ENCODE measurements at regions not wholly inside any gene's neighbourhood (a gene's known extent, or its start where the extent isn't known, plus 50 kb on each side); places are given as distances from the start of the nearest gene placed in this dataset.

GRCh38 chr9:12604164-12604821, 88.9 kb upstream of the TYRP1 start:
- no peaks in the 10 kb centered on the region for H3K4me1 ChIP-seq (ENCODE audit: insufficient read depth, poor library complexity, severe bottlenecking)
- TF ChIP-seq CTCF (IDR thresholded peaks at IDR 0.05; ENCODE audit: poor library complexity, severe bottlenecking) = no peak
- H3K27me3 ChIP-seq (ENCODE audit: insufficient read depth, poor library complexity, severe bottlenecking) = no peaks in the 10 kb centered on the region
- no peaks in the 10 kb centered on the region for H3K36me3 ChIP-seq (ENCODE audit: low read depth)
- H3K27ac ChIP-seq (ENCODE audit: poor library complexity, severe bottlenecking) = no peak overlapping the region
- H3K9me3 ChIP-seq (ENCODE audit: severe bottlenecking) = no peaks in the 10 kb centered on the region
- no peak overlapping the region for H3K4me3 ChIP-seq (ENCODE audit: severe bottlenecking)
- ATAC-seq (ENCODE audit: low read depth) (peak; percentile 67; the same call in 2 of the 3 replicates), DNase-seq (ENCODE audit: low spot score) (no peak)

DNA sequence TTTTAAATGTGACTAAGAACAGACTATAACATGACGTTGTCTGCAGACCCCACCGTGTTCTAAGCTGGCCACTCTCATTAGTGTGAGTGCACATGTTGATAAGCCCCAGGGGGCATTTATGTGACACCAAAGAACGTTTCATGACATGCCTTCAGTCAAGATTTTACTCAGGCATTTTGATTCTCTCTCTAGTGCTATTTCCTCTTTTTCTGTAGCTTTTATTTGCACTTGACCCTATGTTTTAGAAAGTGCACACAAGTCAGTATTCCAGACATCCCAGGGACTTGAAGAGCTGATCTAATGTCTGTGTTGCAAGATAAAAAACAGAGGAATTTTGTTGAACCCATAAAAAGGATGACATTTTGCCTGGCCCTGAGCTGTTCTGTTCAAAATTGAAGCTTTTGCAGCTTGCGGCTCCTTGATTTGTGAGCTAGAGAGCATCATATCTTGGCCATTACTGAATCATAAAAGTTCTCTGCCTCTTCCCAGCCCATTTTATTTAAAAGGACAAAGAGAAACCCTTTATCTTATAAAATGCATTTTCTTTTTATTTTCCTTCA, 80.9 kb upstream of the TYRP1 start:
- ATAC-seq (ENCODE audit: low read depth) (no peak), DNase-seq (ENCODE audit: low spot score) (no peak)
- TF ChIP-seq CTCF (IDR thresholded peaks at IDR 0.05; ENCODE audit: poor library complexity, severe bottlenecking) = no peak
- Histone ChIP-seq H3K27me3 (ENCODE audit: insufficient read depth, poor library complexity, severe bottlenecking) (peaks cover 2% of the 10 kb centered on the region), H3K4me3 (ENCODE audit: severe bottlenecking) (no peak overlapping the region), H3K36me3 (ENCODE audit: low read depth) (no peaks in the 10 kb centered on the region), H3K27ac (ENCODE audit: poor library complexity, severe bottlenecking) (no peak overlapping the region), H3K4me1 (ENCODE audit: insufficient read depth, poor library complexity, severe bottlenecking) (no peaks in the 10 kb centered on the region), H3K9me3 (ENCODE audit: severe bottlenecking) (no peaks in the 10 kb centered on the region)

- no peak for TF ChIP-seq CTCF (IDR thresholded peaks at IDR 0.05; ENCODE audit: poor library complexity, severe bottlenecking)
- H3K27me3 ChIP-seq (ENCODE audit: insufficient read depth, poor library complexity, severe bottlenecking) = peaks cover 2% of the 10 kb centered on the region
- H3K36me3 ChIP-seq (ENCODE audit: low read depth) = no peaks in the 10 kb centered on the region
- no peaks in the 10 kb centered on the region for H3K4me1 ChIP-seq (ENCODE audit: insufficient read depth, poor library complexity, severe bottlenecking)
- H3K9me3 ChIP-seq (ENCODE audit: severe bottlenecking) = no peaks in the 10 kb centered on the region
- ATAC-seq (ENCODE audit: low read depth) = no peak
- H3K4me3 ChIP-seq (ENCODE audit: severe bottlenecking) = no peak overlapping the region
- DNase-seq (ENCODE audit: low spot score) = no peak
- H3K27ac ChIP-seq (ENCODE audit: poor library complexity, severe bottlenecking) = no peak overlapping the region
These were observed 80.1 kb upstream of the TYRP1 start for GRCh38 chr9:12613071-12613470.

- H3K27me3 ChIP-seq (ENCODE audit: insufficient read depth, poor library complexity, severe bottlenecking) = peaks cover 2% of the 10 kb centered on the region
- no peak overlapping the region for H3K27ac ChIP-seq (ENCODE audit: poor library complexity, severe bottlenecking)
- DNase-seq (ENCODE audit: low spot score) = no peak
- H3K9me3 ChIP-seq (ENCODE audit: severe bottlenecking) = no peaks in the 10 kb centered on the region
- TF ChIP-seq CTCF (IDR thresholded peaks at IDR 0.05; ENCODE audit: poor library complexity, severe bottlenecking) = no peak
- H3K36me3 ChIP-seq (ENCODE audit: low read depth) = no peaks in the 10 kb centered on the region
- no peak for ATAC-seq (ENCODE audit: low read depth)
- H3K4me3 ChIP-seq (ENCODE audit: severe bottlenecking) = no peak overlapping the region
- H3K4me1 ChIP-seq (ENCODE audit: insufficient read depth, poor library complexity, severe bottlenecking) = no peaks in the 10 kb centered on the region
These were observed 78.7 kb upstream of the TYRP1 start for GRCh38 chr9:12614488-12614887.

- Histone ChIP-seq H3K4me1 (ENCODE audit: insufficient read depth, poor library complexity, severe bottlenecking) (no peaks in the 10 kb centered on the region), H3K4me3 (ENCODE audit: severe bottlenecking) (no peak overlapping the region), H3K9me3 (ENCODE audit: severe bottlenecking) (no peaks in the 10 kb centered on the region), H3K27me3 (ENCODE audit: insufficient read depth, poor library complexity, severe bottlenecking) (peaks cover 13% of the 10 kb centered on the region), H3K36me3 (ENCODE audit: low read depth) (no peaks in the 10 kb centered on the region), H3K27ac (ENCODE audit: poor library complexity, severe bottlenecking) (no peak overlapping the region)
- no peak for ATAC-seq (ENCODE audit: low read depth)
- no peak for TF ChIP-seq CTCF (IDR thresholded peaks at IDR 0.05; ENCODE audit: poor library complexity, severe bottlenecking)
- DNase-seq (ENCODE audit: low spot score) = no peak
These were observed 74.2 kb upstream of the TYRP1 start for GRCh38 chr9:12618956-12619355.

Data from RWPE2 (cell line).